HG02588 (cell line): ENCODE measurements at regions not wholly inside any gene's neighbourhood (a gene's known extent, or its start where the extent isn't known, plus 50 kb on each side); places are given as distances from the start of the nearest gene placed in this dataset.

Source experiments
- ATAC-seq: cut with Tn5 transposase; IDR thresholded peaks from one replicate; pipeline ENCODE4 v1.9.1; 2021; ENCODE audit warnings: mild to moderate bottlenecking, moderate library complexity; ENCODE audit not compliant: unreplicated experiment

GRCh38 chr2:45180779-45181178, 171.5 kb upstream of the SIX2 start:
- no peak for ATAC-seq

DNA sequence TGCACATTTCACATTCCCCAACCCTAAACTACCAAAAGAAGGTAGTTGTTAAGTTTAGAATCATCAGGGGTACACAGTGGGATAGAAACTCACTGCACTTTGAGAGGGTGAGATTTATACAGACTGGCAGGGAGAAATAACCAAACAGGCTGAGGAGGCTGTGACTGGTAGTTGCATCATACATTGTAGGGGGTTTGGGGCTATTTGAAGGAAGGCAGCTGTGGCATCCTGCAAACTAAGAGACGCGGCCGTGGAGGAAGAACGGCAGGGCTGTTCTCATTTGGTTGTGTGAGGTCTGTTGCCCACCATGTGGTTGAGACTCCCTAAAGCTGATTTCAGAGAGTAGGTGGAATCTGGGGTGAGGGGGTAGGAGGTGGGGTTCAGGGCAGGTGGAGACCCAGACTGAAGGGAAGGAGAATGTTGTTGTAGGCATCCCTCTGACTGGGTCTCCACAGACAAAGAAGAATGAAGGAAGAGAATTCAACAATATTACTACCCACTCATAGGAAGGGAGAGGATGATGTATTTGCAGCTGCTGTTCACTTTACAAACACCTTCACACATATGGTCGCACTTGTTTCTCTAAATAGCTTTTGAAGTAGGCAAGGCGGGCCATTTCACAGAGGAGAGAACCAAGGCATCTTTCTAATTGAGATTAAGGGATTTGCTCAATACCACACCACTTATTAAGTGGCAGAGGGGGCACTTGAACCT, 170.9 kb upstream of the SIX2 start:
- no peak for ATAC-seq

GRCh38 chr2:45178854-45179253, 169.6 kb upstream of the SIX2 start:
- no peak for ATAC-seq

GRCh38 chr2:45178359-45178758, 169.1 kb upstream of the SIX2 start:
- no peak for ATAC-seq

- ATAC-seq, result no peak
These were observed 168.6 kb upstream of the SIX2 start for GRCh38 chr2:45177870-45178269.

DNA sequence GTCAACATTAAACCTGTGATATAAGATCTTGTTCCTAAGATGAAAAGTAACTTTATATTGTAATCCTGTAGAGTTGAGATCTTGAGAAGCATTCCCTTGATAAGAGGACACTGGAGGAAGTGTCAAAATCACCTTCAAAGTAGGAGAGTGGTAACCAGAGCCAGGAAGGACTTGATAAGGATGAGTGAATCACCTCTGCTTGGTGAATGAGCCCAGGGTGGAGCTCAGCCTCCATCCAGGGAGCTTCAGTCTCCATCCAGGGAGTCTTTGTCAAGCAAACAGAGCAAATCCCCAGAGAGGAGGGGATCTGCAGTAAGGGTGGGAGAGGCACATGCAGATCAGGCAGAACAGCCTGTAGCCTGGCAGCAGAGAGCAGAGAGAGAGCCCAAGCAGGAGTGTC, 167.1 kb upstream of the SIX2 start:
- no peak for ATAC-seq

DNA sequence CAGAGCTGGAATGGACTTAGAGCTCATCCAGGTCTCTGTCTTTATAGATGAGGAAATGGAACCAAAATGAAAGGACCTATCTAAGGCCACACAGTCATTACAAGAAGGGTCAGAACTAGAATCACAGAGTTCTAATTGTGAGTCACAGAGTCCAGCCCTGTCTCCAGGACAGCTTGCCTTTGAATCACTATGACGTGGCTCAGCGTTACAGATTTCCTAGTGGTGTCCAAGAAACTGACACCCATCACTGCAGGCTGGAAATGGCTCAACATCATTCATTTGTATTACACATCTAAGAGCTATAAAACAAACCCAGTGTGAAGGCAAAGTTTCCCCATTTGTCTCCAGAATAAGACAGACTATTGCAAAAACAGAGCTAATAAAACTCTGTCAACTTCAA, 164.3 kb upstream of the SIX2 start:
- ATAC-seq, result no peak

DNA sequence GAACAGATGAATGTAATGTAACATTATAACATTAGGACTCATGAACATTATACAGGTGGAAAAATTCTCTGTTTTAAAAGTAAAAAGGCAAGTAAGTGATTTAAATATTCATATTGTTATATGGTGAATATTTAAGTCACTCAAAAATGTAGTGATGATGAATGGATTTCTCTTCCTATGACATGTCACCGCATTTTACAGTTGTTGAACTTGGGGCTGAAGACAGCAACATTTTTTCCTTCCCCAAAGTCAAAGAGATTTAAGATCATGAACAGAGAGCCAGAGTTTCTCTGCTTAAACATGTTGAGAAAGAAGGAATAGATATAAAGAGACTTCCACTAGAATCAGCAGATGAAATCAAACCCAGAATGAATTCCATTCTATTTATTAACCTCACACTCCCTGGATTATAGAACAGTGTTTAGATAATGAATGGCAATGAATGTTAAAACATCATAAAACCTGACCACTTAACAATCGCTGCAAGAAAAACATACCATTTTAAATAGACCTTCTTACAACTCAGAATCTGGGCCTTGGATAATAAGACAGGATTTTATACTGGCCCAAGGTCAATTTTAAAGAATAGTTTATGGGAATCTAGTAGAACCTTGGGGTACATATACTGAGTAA, 163.6 kb upstream of the SIX2 start:
- ATAC-seq, result no peak

GRCh38 chr2:45172142-45172541, 162.9 kb upstream of the SIX2 start:
- no peak for ATAC-seq

GRCh38 chr2:45171136-45171501, 161.9 kb upstream of the SIX2 start:
- no peak for ATAC-seq

- no peak for ATAC-seq
These were observed 161.2 kb upstream of the SIX2 start for GRCh38 chr2:45170191-45171135.

- ATAC-seq, result no peak
These were observed 160.3 kb upstream of the SIX2 start for GRCh38 chr2:45169339-45170190.

DNA sequence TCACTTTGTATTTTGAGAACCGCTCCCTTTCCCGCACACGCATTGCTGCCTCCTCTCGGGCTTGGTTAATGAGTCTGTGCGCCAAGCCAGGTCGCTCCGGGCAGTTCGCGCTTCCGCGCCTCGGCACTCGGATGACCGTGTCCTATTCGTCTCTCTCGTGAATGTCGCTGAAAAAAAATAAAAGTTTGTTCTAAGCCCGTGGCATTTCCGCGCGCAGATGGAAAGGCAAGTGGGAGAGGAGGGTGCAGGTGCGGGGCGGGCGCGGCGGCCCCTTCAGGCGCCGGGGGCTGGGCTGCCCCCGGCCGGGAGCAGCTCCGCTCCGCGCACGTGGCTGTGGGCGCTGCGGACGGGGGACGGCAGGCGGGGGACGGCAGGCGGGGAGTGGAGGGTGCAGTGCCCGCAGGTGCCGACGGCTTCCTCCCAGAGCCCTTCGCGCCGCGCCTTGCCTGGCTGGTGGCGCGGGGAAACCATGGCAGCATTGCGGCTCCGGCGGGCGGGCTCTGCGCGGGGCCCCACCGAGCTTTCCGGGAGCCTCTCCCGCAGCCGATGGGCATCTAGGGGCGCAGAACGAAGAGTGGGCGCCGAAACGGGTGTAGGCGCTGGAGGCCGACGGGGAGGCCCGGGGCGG, 159.6 kb upstream of the SIX2 start:
- ATAC-seq, result no peak

GRCh38 chr2:45167920-45168629, 158.8 kb upstream of the SIX2 start:
- no peak for ATAC-seq

DNA sequence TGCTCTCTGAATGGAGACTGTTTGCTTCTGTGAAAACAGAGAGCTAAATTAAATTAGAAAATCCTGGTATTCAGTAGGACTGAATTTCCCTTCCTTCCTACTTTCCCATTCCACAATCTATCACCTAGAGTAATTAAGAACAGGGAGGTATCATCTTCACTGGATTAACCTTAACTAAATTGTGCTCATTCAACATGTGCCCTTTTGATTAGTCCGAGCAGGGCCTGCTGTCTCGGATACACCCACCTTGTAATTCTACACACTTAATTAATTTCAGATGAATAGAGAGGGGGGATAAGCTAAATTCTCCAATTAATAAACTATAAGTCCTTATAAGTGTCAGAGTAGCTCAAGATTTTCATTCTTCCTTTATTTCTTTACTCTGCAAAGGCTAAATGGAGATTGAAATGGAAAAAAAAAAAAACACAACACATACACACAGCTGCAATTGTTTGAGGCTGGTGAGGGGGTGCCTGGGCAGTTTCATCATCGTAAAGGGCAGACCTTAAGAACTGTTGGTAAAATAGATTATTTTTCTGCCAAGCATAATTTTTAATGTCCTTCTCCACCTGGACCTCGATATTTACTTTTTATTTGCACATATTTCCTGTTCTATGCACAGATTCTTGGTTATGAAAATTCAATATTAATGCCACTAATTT, 157.1 kb upstream of the SIX2 start:
- no peak for ATAC-seq

- no peak for ATAC-seq
These were observed 153.5 kb upstream of the SIX2 start for GRCh38 chr2:45162711-45163110.

GRCh38 chr2:45156605-45157004, 147.4 kb upstream of the SIX2 start:
- no peak for ATAC-seq

GRCh38 chr2:45154606-45155155, 145.4 kb upstream of the SIX2 start:
- no peak for ATAC-seq

DNA sequence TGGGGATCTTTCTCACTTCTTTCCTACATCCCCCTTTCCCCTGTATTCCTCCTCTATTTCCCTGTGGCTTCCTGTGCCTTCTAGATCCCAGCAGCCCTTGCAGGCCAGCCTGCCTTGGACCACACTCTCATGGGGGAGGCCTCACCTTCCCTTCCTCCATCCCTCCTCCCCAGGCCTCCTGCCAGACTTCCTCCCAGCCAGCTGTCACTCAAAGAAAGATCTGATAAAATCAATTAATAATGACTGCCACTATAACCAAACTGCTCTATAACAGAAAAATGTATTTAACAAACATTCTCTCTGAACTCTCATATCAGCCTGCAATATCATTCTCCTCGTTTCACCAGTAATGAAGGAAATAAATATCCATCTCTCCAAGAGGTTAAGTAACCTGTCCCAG, 144.9 kb upstream of the SIX2 start:
- ATAC-seq, result no peak
